ENCODE measurements at regions not wholly inside any gene's neighbourhood (a gene's known extent, or its start where the extent isn't known, plus 50 kb on each side); places are given as distances from the start of the nearest gene placed in this dataset.
"Not testable (repeated sequence)": the region's sequence is repeated elsewhere in the genome, so short reads cannot be mapped to it uniquely, and the experiment has no call there.

- Mint-ChIP-seq H3K27ac (no peak overlapping the region), H3K27me3 (ENCODE audit: insufficient read depth) (no peaks in the 10 kb centered on the region), H3K4me1 (peaks cover 9% of the 10 kb centered on the region), H3K36me3 (ENCODE audit: low read depth) (no peaks in the 10 kb centered on the region), H3K4me3 (no peak overlapping the region), H3K9me3 (peaks cover 20% of the 10 kb centered on the region)
- Histone ChIP-seq H3K4me1 (ENCODE audit: control insufficient read depth, insufficient read depth, low read length) (no peaks in the 10 kb centered on the region), H3K36me3 (ENCODE audit: control insufficient read depth, insufficient read depth, low read length) (no peaks in the 10 kb centered on the region), H3K27me3 (ENCODE audit: control insufficient read depth, insufficient read depth, low read length, poor library complexity, severe bottlenecking) (no peaks in the 10 kb centered on the region), H3K4me3 (ENCODE audit: low read length) (no peak overlapping the region), H3K9ac (ENCODE audit: extremely low read depth, low read length, poor library complexity, severe bottlenecking) (no peak overlapping the region), H3K27ac (ENCODE audit: low read depth, low read length) (no peak overlapping the region), H3K9me3 (ENCODE audit: control insufficient read depth, low read length) (no peaks in the 10 kb centered on the region)
- no peak for DNase-seq
- TF ChIP-seq CTCF (conservative IDR thresholded peaks at IDR 0.05) = no peak
These were observed 95.1 kb upstream of the CCDC71L start for GRCh38 chr7:106756071-106756470.

GRCh38 chr7:106756884-106757283, 95.9 kb upstream of the CCDC71L start:
- Mint-ChIP-seq H3K27ac (no peak overlapping the region), H3K9me3 (peaks cover 20% of the 10 kb centered on the region), H3K36me3 (ENCODE audit: low read depth) (no peaks in the 10 kb centered on the region), H3K27me3 (ENCODE audit: insufficient read depth) (no peaks in the 10 kb centered on the region), H3K4me1 (peaks cover 9% of the 10 kb centered on the region), H3K4me3 (no peak overlapping the region)
- no peak for TF ChIP-seq CTCF (conservative IDR thresholded peaks at IDR 0.05)
- Histone ChIP-seq H3K9me3 (ENCODE audit: control insufficient read depth, low read length) (no peaks in the 10 kb centered on the region), H3K4me1 (ENCODE audit: control insufficient read depth, insufficient read depth, low read length) (no peaks in the 10 kb centered on the region), H3K4me3 (ENCODE audit: low read length) (no peak overlapping the region), H3K27ac (ENCODE audit: low read depth, low read length) (no peak overlapping the region), H3K36me3 (ENCODE audit: control insufficient read depth, insufficient read depth, low read length) (no peaks in the 10 kb centered on the region), H3K9ac (ENCODE audit: extremely low read depth, low read length, poor library complexity, severe bottlenecking) (no peak overlapping the region), H3K27me3 (ENCODE audit: control insufficient read depth, insufficient read depth, low read length, poor library complexity, severe bottlenecking) (no peaks in the 10 kb centered on the region)
- WGBS, 2 experiments (ENCODE audit: insufficient coverage in 1 of 2, insufficient read length in 1 of 2) = 78 to 91% methylated on average over 8 to 11 of the region's 11 CpGs
- no peak for DNase-seq

- Mint-ChIP-seq H3K36me3 (ENCODE audit: low read depth) (no peaks in the 10 kb centered on the region), H3K9me3 (peaks cover 20% of the 10 kb centered on the region), H3K27ac (no peak overlapping the region), H3K4me3 (no peak overlapping the region), H3K27me3 (ENCODE audit: insufficient read depth) (no peaks in the 10 kb centered on the region), H3K4me1 (peaks cover 5% of the 10 kb centered on the region)
- no peaks in the 10 kb centered on the region for H3K4me1 ChIP-seq (ENCODE audit: control insufficient read depth, insufficient read depth, low read length)
- DNase-seq = no peak
- H3K27ac ChIP-seq (ENCODE audit: low read depth, low read length) = no peak overlapping the region
- no peak overlapping the region for H3K9ac ChIP-seq (ENCODE audit: extremely low read depth, low read length, poor library complexity, severe bottlenecking)
- H3K9me3 ChIP-seq (ENCODE audit: control insufficient read depth, low read length) = no peaks in the 10 kb centered on the region
- 89 to 96% methylated on average over 2 of the region's 2 CpGs for WGBS, 2 experiments (ENCODE audit: insufficient coverage in 1 of 2, insufficient read length in 1 of 2)
- H3K36me3 ChIP-seq (ENCODE audit: control insufficient read depth, insufficient read depth, low read length) = no peaks in the 10 kb centered on the region
- H3K27me3 ChIP-seq (ENCODE audit: control insufficient read depth, insufficient read depth, low read length, poor library complexity, severe bottlenecking) = no peaks in the 10 kb centered on the region
- no peak for TF ChIP-seq CTCF (conservative IDR thresholded peaks at IDR 0.05)
- no peak overlapping the region for H3K4me3 ChIP-seq (ENCODE audit: low read length)
These were observed 96.9 kb upstream of the CCDC71L start for GRCh38 chr7:106757846-106758245.

- H3K36me3 Mint-ChIP-seq (ENCODE audit: low read depth); H3K4me1 ChIP-seq (ENCODE audit: control insufficient read depth, insufficient read depth, low read length); H3K9me3 ChIP-seq (ENCODE audit: control insufficient read depth, low read length); H3K27ac Mint-ChIP-seq; H3K36me3 ChIP-seq (ENCODE audit: control insufficient read depth, insufficient read depth, low read length); H3K27ac ChIP-seq (ENCODE audit: low read depth, low read length); H3K27me3 ChIP-seq (ENCODE audit: control insufficient read depth, insufficient read depth, low read length, poor library complexity, severe bottlenecking); H3K4me1 Mint-ChIP-seq; H3K27me3 Mint-ChIP-seq (ENCODE audit: insufficient read depth); H3K9me3 Mint-ChIP-seq; H3K4me3 ChIP-seq (ENCODE audit: low read length); H3K4me3 Mint-ChIP-seq; H3K9ac ChIP-seq (ENCODE audit: extremely low read depth, low read length, poor library complexity, severe bottlenecking); DNase-seq: not testable (repeated sequence)
- WGBS, 2 experiments (ENCODE audit: insufficient coverage in 1 of 2, insufficient read length in 1 of 2) = 86 to 94% methylated on average over 1 of the region's 2 CpGs
These were observed 101.9 kb upstream of the CCDC71L start for GRCh38 chr7:106762845-106763244.
